ENCODE measurements at regions not wholly inside any gene's neighbourhood (a gene's known extent, or its start where the extent isn't known, plus 50 kb on each side); places are given as distances from the start of the nearest gene placed in this dataset.
A peak's percentile ranks its signal among the peaks of the same experiment; 100 is the strongest.

GRCh38 chrX:125952973-125953372, 213.1 kb downstream of the DCAF12L2 start:
- H3K27ac ChIP-seq (ENCODE audit: low read depth, low read length), result no peak overlapping the region
- H3K4me2 ChIP-seq (ENCODE audit: low read length), result no peak overlapping the region
- no peak for TF ChIP-seq EZH2 (IDR thresholded peaks at IDR 0.05; ENCODE audit: insufficient read depth, low read length)
- TF ChIP-seq, protein P1, sequence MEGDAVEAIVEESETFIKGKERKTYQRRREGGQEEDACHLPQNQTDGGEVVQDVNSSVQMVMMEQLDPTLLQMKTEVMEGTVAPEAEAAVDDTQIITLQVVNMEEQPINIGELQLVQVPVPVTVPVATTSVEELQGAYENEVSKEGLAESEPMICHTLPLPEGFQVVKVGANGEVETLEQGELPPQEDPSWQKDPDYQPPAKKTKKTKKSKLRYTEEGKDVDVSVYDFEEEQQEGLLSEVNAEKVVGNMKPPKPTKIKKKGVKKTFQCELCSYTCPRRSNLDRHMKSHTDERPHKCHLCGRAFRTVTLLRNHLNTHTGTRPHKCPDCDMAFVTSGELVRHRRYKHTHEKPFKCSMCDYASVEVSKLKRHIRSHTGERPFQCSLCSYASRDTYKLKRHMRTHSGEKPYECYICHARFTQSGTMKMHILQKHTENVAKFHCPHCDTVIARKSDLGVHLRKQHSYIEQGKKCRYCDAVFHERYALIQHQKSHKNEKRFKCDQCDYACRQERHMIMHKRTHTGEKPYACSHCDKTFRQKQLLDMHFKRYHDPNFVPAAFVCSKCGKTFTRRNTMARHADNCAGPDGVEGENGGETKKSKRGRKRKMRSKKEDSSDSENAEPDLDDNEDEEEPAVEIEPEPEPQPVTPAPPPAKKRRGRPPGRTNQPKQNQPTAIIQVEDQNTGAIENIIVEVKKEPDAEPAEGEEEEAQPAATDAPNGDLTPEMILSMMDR (IDR thresholded peaks at IDR 0.05; ENCODE audit: insufficient read depth, low read depth, low read length), result no peak
- Mint-ChIP-seq H3K4me3 (ENCODE audit: unreplicated experiment) (no peak overlapping the region), H3K4me1 (ENCODE audit: low read depth, unreplicated experiment) (no peaks in the 10 kb centered on the region), H3K36me3 (ENCODE audit: low read depth, unreplicated experiment) (no peaks in the 10 kb centered on the region), H3K27me3 (ENCODE audit: low read depth, unreplicated experiment) (no peaks in the 10 kb centered on the region), H3K9me3 (ENCODE audit: unreplicated experiment) (no peaks in the 10 kb centered on the region), H3K27ac (ENCODE audit: unreplicated experiment) (no peak overlapping the region)
- no peaks in the 10 kb centered on the region for H3K9me3 ChIP-seq (ENCODE audit: insufficient read depth, low read depth, low read length)
- no peaks in the 10 kb centered on the region for H4K20me1 ChIP-seq (ENCODE audit: insufficient read depth, low read length)
- H3K9ac ChIP-seq (ENCODE audit: low read length), result no peak overlapping the region
- DNase-seq (ENCODE audit: low read depth) (no peak), FAIRE-seq (peak; percentile 66)
- no peak overlapping the region for H3K4me3 ChIP-seq (ENCODE audit: insufficient read depth, low read depth, low read length)
- no peak overlapping the region for H2AFZ ChIP-seq (ENCODE audit: low read depth, low read length)
- no peaks in the 10 kb centered on the region for H3K36me3 ChIP-seq (ENCODE audit: insufficient read depth, low read length)
- no peaks in the 10 kb centered on the region for H3K4me1 ChIP-seq (ENCODE audit: insufficient read depth, low read length)
- no peaks in the 10 kb centered on the region for H3K27me3 ChIP-seq (ENCODE audit: insufficient read depth, low read length)
- H3K79me2 ChIP-seq (ENCODE audit: insufficient read depth, low read length), result no peaks in the 10 kb centered on the region

DNA sequence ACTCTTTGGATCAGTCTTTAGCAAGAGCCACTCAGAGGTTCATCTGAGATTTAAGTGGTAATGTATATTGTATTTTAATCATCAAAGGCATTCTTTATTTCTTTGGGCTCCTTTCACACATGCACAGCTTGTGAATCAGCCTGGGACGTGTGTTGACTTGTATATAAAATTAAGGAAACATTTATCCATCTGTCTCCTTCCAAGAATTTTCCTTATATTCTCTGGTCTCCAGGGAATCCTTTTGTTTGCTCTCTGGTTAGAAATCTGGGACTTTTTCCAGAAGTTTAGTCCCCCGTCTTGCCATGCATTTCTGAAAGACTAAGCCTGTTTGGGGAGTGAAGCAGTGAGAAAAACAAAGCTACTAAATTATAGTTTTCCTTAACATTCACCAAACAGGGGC, 212.3 kb downstream of the DCAF12L2 start:
- H4K20me1 ChIP-seq (ENCODE audit: insufficient read depth, low read length), result no peaks in the 10 kb centered on the region
- FAIRE-seq (no peak), DNase-seq (ENCODE audit: low read depth) (no peak)
- H3K27me3 ChIP-seq (ENCODE audit: insufficient read depth, low read length), result no peaks in the 10 kb centered on the region
- H3K4me2 ChIP-seq (ENCODE audit: low read length), result no peak overlapping the region
- H2AFZ ChIP-seq (ENCODE audit: low read depth, low read length), result no peak overlapping the region
- H3K9ac ChIP-seq (ENCODE audit: low read length), result no peak overlapping the region
- no peaks in the 10 kb centered on the region for H3K27me3 Mint-ChIP-seq (ENCODE audit: low read depth, unreplicated experiment)
- H3K79me2 ChIP-seq (ENCODE audit: insufficient read depth, low read length), result no peaks in the 10 kb centered on the region
- H3K9me3 ChIP-seq (ENCODE audit: insufficient read depth, low read depth, low read length), result no peaks in the 10 kb centered on the region
- H3K27ac Mint-ChIP-seq (ENCODE audit: unreplicated experiment), result no peak overlapping the region
- H3K4me1 Mint-ChIP-seq (ENCODE audit: low read depth, unreplicated experiment), result no peaks in the 10 kb centered on the region
- H3K36me3 ChIP-seq (ENCODE audit: insufficient read depth, low read length), result no peaks in the 10 kb centered on the region
- H3K36me3 Mint-ChIP-seq (ENCODE audit: low read depth, unreplicated experiment), result no peaks in the 10 kb centered on the region
- TF ChIP-seq, protein P1 (IDR thresholded peaks at IDR 0.05; ENCODE audit: insufficient read depth, low read depth, low read length), result no peak
- no peak for TF ChIP-seq EZH2 (IDR thresholded peaks at IDR 0.05; ENCODE audit: insufficient read depth, low read length)
- no peak overlapping the region for H3K4me3 ChIP-seq (ENCODE audit: insufficient read depth, low read depth, low read length)
- H3K27ac ChIP-seq (ENCODE audit: low read depth, low read length), result no peak overlapping the region
- H3K9me3 Mint-ChIP-seq (ENCODE audit: unreplicated experiment), result no peaks in the 10 kb centered on the region
- no peaks in the 10 kb centered on the region for H3K4me1 ChIP-seq (ENCODE audit: insufficient read depth, low read length)
- no peak overlapping the region for H3K4me3 Mint-ChIP-seq (ENCODE audit: unreplicated experiment)

- Mint-ChIP-seq H3K36me3 (ENCODE audit: low read depth, unreplicated experiment) (no peaks in the 10 kb centered on the region), H3K9me3 (ENCODE audit: unreplicated experiment) (no peaks in the 10 kb centered on the region), H3K4me1 (ENCODE audit: low read depth, unreplicated experiment) (no peaks in the 10 kb centered on the region), H3K27me3 (ENCODE audit: low read depth, unreplicated experiment) (no peaks in the 10 kb centered on the region), H3K4me3 (ENCODE audit: unreplicated experiment) (no peak overlapping the region), H3K27ac (ENCODE audit: unreplicated experiment) (no peak overlapping the region)
- Histone ChIP-seq H3K4me3 (ENCODE audit: insufficient read depth, low read depth, low read length) (no peak overlapping the region), H3K36me3 (ENCODE audit: insufficient read depth, low read length) (no peaks in the 10 kb centered on the region), H4K20me1 (ENCODE audit: insufficient read depth, low read length) (no peaks in the 10 kb centered on the region), H3K4me2 (ENCODE audit: low read length) (no peak overlapping the region), H3K27ac (ENCODE audit: low read depth, low read length) (no peak overlapping the region), H3K9ac (ENCODE audit: low read length) (no peak overlapping the region), H3K9me3 (ENCODE audit: insufficient read depth, low read depth, low read length) (no peaks in the 10 kb centered on the region), H3K4me1 (ENCODE audit: insufficient read depth, low read length) (no peaks in the 10 kb centered on the region), H2AFZ (ENCODE audit: low read depth, low read length) (no peak overlapping the region), H3K27me3 (ENCODE audit: insufficient read depth, low read length) (no peaks in the 10 kb centered on the region), H3K79me2 (ENCODE audit: insufficient read depth, low read length) (no peaks in the 10 kb centered on the region)
- DNase-seq (ENCODE audit: low read depth) (no peak), FAIRE-seq (peak; percentile 82)
- no peak for TF ChIP-seq EZH2 (IDR thresholded peaks at IDR 0.05; ENCODE audit: insufficient read depth, low read length)
Measured at GRCh38 chrX:125954236-125954635, 211.9 kb downstream of the DCAF12L2 start.

Measured in astrocyte (in vitro differentiated cells and primary cell).